OCI-LY1 (cell line): ENCODE measurements at regions not wholly inside any gene's neighbourhood (a gene's known extent, or its start where the extent isn't known, plus 50 kb on each side); places are given as distances from the start of the nearest gene placed in this dataset.

Experiments used
- H2AFZ ChIP-seq: fragments of 200-600 bp; sonication (generic), shearing (Covaris generic); 2 replicates; pipeline ENCODE4 v1.6.0; 2014; ENCODE audit warnings: antibody characterized with exemption, mild to moderate bottlenecking, low read length
- H3F3A ChIP-seq: fragments of 200-600 bp; sonication (generic), shearing (Covaris generic); 2 replicates; pipeline ENCODE4 v1.6.0; 2014; ENCODE audit warnings: mild to moderate bottlenecking, antibody characterized with exemption, low read length, moderate library complexity; ENCODE audit not compliant: insufficient read depth
- H3K27ac ChIP-seq: fragments of 200-600 bp; sonication (generic); 2 replicates; pipeline ENCODE4 v1.5.1; 2014; ENCODE audit warnings: low read length, mixed run types, mild to moderate bottlenecking, low read depth; ENCODE audit not compliant: poor library complexity, severe bottlenecking
- H3K27me3 ChIP-seq: fragments of 200-600 bp; sonication (generic); 2 replicates; pipeline ENCODE4 v1.6.0; 2014; ENCODE audit warnings: antibody characterized with exemption, mild to moderate bottlenecking, low read length, moderate library complexity; ENCODE audit not compliant: insufficient read depth
- H3K36me3 ChIP-seq: fragments of 200-600 bp; sonication (generic); 2 replicates; pipeline ENCODE4 v1.6.1; 2014; ENCODE audit warnings: mild to moderate bottlenecking, antibody characterized with exemption, low read length, moderate library complexity, mixed read lengths; ENCODE audit not compliant: insufficient read depth
- H3K4me1 ChIP-seq: fragments of 200-600 bp; sonication (generic); 2 replicates; pipeline ENCODE4 v1.5.1; 2014; ENCODE audit warnings: mild to moderate bottlenecking, low read length, moderate library complexity; ENCODE audit not compliant: insufficient read depth, severe bottlenecking
- H3K4me2 ChIP-seq: fragments of 200-600 bp; sonication (generic), shearing (Covaris generic); 2 replicates; pipeline ENCODE4 v1.6.1; 2014; ENCODE audit warnings: low read length
- H3K4me3 ChIP-seq: fragments of 200-600 bp; sonication (generic); 2 replicates; pipeline ENCODE4 v1.5.1; 2014; ENCODE audit warnings: low read length, low read depth, mild to moderate bottlenecking, mixed read lengths; ENCODE audit not compliant: poor library complexity, severe bottlenecking
- H3K79me2 ChIP-seq: fragments of 200-600 bp; shearing (Covaris generic); 2 replicates; pipeline ENCODE4 v1.6.1; 2016; ENCODE audit warnings: mixed run types, low read length, mixed read lengths; ENCODE audit not compliant: insufficient read depth
- H3K9ac ChIP-seq: fragments of 200-600 bp; sonication (generic), shearing (Covaris generic); 2 replicates; pipeline ENCODE4 v1.6.1; 2014; ENCODE audit warnings: mild to moderate bottlenecking, low read length, mixed read lengths
- H3K9me2 ChIP-seq: fragments of 200-600 bp; sonication (generic), shearing (Covaris generic); 2 replicates; pipeline ENCODE4 v1.6.1; 2014; ENCODE audit warnings: low read depth, mild to moderate bottlenecking, low read length, mixed read lengths
- H3K9me3 ChIP-seq: fragments of 200-600 bp; shearing (Covaris generic); 2 replicates; pipeline ENCODE4 v1.6.1; 2014; ENCODE audit warnings: low read length, mixed read lengths
- H4K20me1 ChIP-seq: fragments of 200-600 bp; sonication (generic), shearing (Covaris generic); 2 replicates; pipeline ENCODE4 v1.6.0; 2016; ENCODE audit warnings: mild to moderate bottlenecking, low read length; ENCODE audit not compliant: insufficient read depth
- CTCF ChIP-seq: fragments of 200-600 bp; sonication (generic), shearing (Covaris generic); IDR thresholded peaks from 2 replicates; pipeline ENCODE4 v1.5.1; 2017; ENCODE audit warnings: mild to moderate bottlenecking, antibody characterized with exemption, low read length, moderate library complexity, mixed read lengths
- EZH2 ChIP-seq: fragments of 200-600 bp; sonication (generic), shearing (Covaris generic); IDR thresholded peaks from 2 replicates; pipeline ENCODE4 v1.8.0; 2017; ENCODE audit warnings: borderline replicate concordance, mixed run types, mild to moderate bottlenecking, antibody characterized with exemption, low read length, moderate library complexity, mixed read lengths

GRCh38 chr9:75432386-75432785, 344.1 kb downstream of the OSTF1 start:
- Histone ChIP-seq H3K9me2 (no peaks in the 10 kb centered on the region), H3K4me3 (no peak overlapping the region), H3K27me3 (no peaks in the 10 kb centered on the region), H3K79me2 (no peaks in the 10 kb centered on the region), H2AFZ (no peak overlapping the region), H3K4me2 (no peak overlapping the region), H4K20me1 (no peaks in the 10 kb centered on the region), H3K9ac (no peak overlapping the region), H3K36me3 (no peaks in the 10 kb centered on the region), H3K4me1 (no peaks in the 10 kb centered on the region), H3F3A (no peaks in the 10 kb centered on the region), H3K27ac (no peak overlapping the region), H3K9me3 (no peaks in the 10 kb centered on the region)
- TF ChIP-seq EZH2 (no peak), CTCF (no peak)

GRCh38 chr9:75432888-75433287, 344.6 kb downstream of the OSTF1 start:
- Histone ChIP-seq H4K20me1 (no peaks in the 10 kb centered on the region), H3K4me2 (no peak overlapping the region), H3K4me1 (no peaks in the 10 kb centered on the region)

GRCh38 chr9:75438716-75439115, 350.4 kb downstream of the OSTF1 start:
- Histone ChIP-seq H3K4me2 (no peak overlapping the region), H3K36me3 (no peaks in the 10 kb centered on the region), H3K4me1 (no peaks in the 10 kb centered on the region), H3K9me2 (no peaks in the 10 kb centered on the region), H3K9me3 (no peaks in the 10 kb centered on the region), H2AFZ (no peak overlapping the region), H3K27me3 (no peaks in the 10 kb centered on the region), H3K79me2 (no peaks in the 10 kb centered on the region), H3K27ac (no peak overlapping the region), H3F3A (no peaks in the 10 kb centered on the region), H4K20me1 (no peaks in the 10 kb centered on the region), H3K4me3 (no peak overlapping the region), H3K9ac (no peak overlapping the region)
- TF ChIP-seq EZH2 (no peak), CTCF (no peak)

More at GRCh38 chr9:75432888-75433287, 344.6 kb downstream of the OSTF1 start:
- Histone ChIP-seq H3K27ac (no peak overlapping the region), H3K36me3 (no peaks in the 10 kb centered on the region), H3K79me2 (no peaks in the 10 kb centered on the region), H2AFZ (no peak overlapping the region), H3F3A (no peaks in the 10 kb centered on the region), H3K9ac (no peak overlapping the region), H3K9me2 (no peaks in the 10 kb centered on the region), H3K9me3 (no peaks in the 10 kb centered on the region), H3K4me3 (no peak overlapping the region), H3K27me3 (no peaks in the 10 kb centered on the region)
- TF ChIP-seq EZH2 (no peak), CTCF (no peak)
